ENCODE measurements at regions not wholly inside any gene's neighbourhood (a gene's known extent, or its start where the extent isn't known, plus 50 kb on each side); places are given as distances from the start of the nearest gene placed in this dataset.

GRCh38 chrX:39536211-39536610, 561.5 kb downstream of the BCOR start:
- H3K27ac Mint-ChIP-seq, result no peak overlapping the region
- peaks cover 2% of the 10 kb centered on the region; the same call in 1 of the 2 replicates for H3K27me3 Mint-ChIP-seq (ENCODE audit: low read depth)
- H2BK5ac ChIP-seq (ENCODE audit: insufficient read length, low read length), result no peak overlapping the region
- H3K9ac ChIP-seq (ENCODE audit: extremely low read depth, insufficient read length, low read length), result no peak overlapping the region
- H4K20me1 ChIP-seq (ENCODE audit: control insufficient read depth, insufficient read depth, insufficient read length), result no peaks in the 10 kb centered on the region
- no peak for DNase-seq
- no peaks in the 10 kb centered on the region for H3K79me1 ChIP-seq (ENCODE audit: insufficient read depth, low read depth, low read length, poor library complexity, severe bottlenecking)
- no peak for TF ChIP-seq CTCF (conservative IDR thresholded peaks at IDR 0.05)
- no CpG with 5 or more reads among the region's 12 CpGs for WGBS (ENCODE audit: extremely low coverage, insufficient read length, low lambda C conversion rate)
- H4K8ac ChIP-seq (replicated peaks; ENCODE audit: insufficient read length, low read depth, low read length), result no peak overlapping the region
- H3K23ac ChIP-seq (ENCODE audit: insufficient read length, low read depth, low read length), result no peak overlapping the region
- no peak overlapping the region for H3K18ac ChIP-seq (ENCODE audit: insufficient read length, low read depth, low read length)
- H3K27ac ChIP-seq (ENCODE audit: insufficient read length, low read depth, low read length), result no peak overlapping the region
- no peak overlapping the region for H3K56ac ChIP-seq (ENCODE audit: insufficient read length, low read depth, low read length)
- no peak overlapping the region for H2BK20ac ChIP-seq (ENCODE audit: low read depth, low read length, poor library complexity, severe bottlenecking)
- no peak overlapping the region for H3K4me2 ChIP-seq (ENCODE audit: insufficient read depth, insufficient read length, low read length)
- H3K4me1 ChIP-seq (ENCODE audit: insufficient read depth, low read length), result no peaks in the 10 kb centered on the region; the same call in 1 of the 2 replicates
- H4K5ac ChIP-seq (ENCODE audit: insufficient read length, low read depth, low read length), result no peak overlapping the region
- no peak overlapping the region for H2BK12ac ChIP-seq (ENCODE audit: insufficient read length, low read depth, low read length)
- H2BK15ac ChIP-seq (ENCODE audit: low read depth, low read length), result no peak overlapping the region
- no peaks in the 10 kb centered on the region for H3K27me3 ChIP-seq (ENCODE audit: insufficient read depth, low read length)
- no peaks in the 10 kb centered on the region for H3K9me3 ChIP-seq (ENCODE audit: control insufficient read depth, low read depth, low read length)
- no peak overlapping the region for H3T11ph ChIP-seq (ENCODE audit: low read length)
- H3K4me1 Mint-ChIP-seq, result peaks cover 3 to 13% of the 10 kb centered on the region in 2 experiments; a peak in 3 of 4 replicates
- H4K91ac ChIP-seq (ENCODE audit: insufficient read length, low read depth, low read length), result no peak overlapping the region
- no peak overlapping the region for H2BK120ac ChIP-seq (ENCODE audit: low read depth, low read length, poor library complexity, severe bottlenecking)
- no peak overlapping the region for H2AK5ac ChIP-seq (ENCODE audit: insufficient read length, low read length)
- H3K36me3 Mint-ChIP-seq (ENCODE audit: insufficient read depth in 1 of 3, low read depth in 3 of 3), result peaks cover 0 to 5% (median 3%) of the 10 kb centered on the region in 3 experiments; a peak in 4 of 7 replicates
- H2AFZ ChIP-seq (ENCODE audit: low read length), result no peak overlapping the region
- H3K4ac ChIP-seq (ENCODE audit: low read depth, low read length), result no peak overlapping the region
- H3K4me3 Mint-ChIP-seq, result no peak overlapping the region
- H3K79me2 ChIP-seq (ENCODE audit: insufficient read depth, low read length), result no peaks in the 10 kb centered on the region
- H3K9me3 Mint-ChIP-seq, result peaks cover 50 to 74% of the 10 kb centered on the region in 2 experiments
- no peaks in the 10 kb centered on the region for H3K23me2 ChIP-seq (ENCODE audit: insufficient read length, low read depth, low read length, poor library complexity, severe bottlenecking)
- H3K14ac ChIP-seq (ENCODE audit: insufficient read depth, low read length), result no peak overlapping the region

All from H9 (cell line).